22Rv1 (cell line): ENCODE measurements at regions not wholly inside any gene's neighbourhood (a gene's known extent, or its start where the extent isn't known, plus 50 kb on each side); places are given as distances from the start of the nearest gene placed in this dataset.

Experiments
- CTCF ChIP-seq: fragments of 450-650 bp; IDR thresholded peaks from 2 replicates; pipeline ENCODE4 v1.5.1; 2017; ENCODE audit warnings: mild to moderate bottlenecking
- ZFX ChIP-seq: fragments of 450-650 bp; IDR thresholded peaks from 2 replicates; pipeline ENCODE4 v1.6.1; 2017; ENCODE audit warnings: antibody characterized with exemption, borderline replicate concordance

GRCh38 chr2:145356056-145356455 is 836.1 kb upstream of the ZEB2 start:
- TF ChIP-seq CTCF (no peak), ZFX (no peak)
